HG03135 (cell line): ENCODE measurements at regions not wholly inside any gene's neighbourhood (a gene's known extent, or its start where the extent isn't known, plus 50 kb on each side); places are given as distances from the start of the nearest gene placed in this dataset.
"Not testable (repeated sequence)": the region's sequence is repeated elsewhere in the genome, so short reads cannot be mapped to it uniquely, and the experiment has no call there.

Experiments
- ATAC-seq: cut with Tn5 transposase; IDR thresholded peaks from one replicate; pipeline ENCODE4 v1.9.1; 2021; ENCODE audit warnings: mild to moderate bottlenecking, moderate library complexity; ENCODE audit not compliant: unreplicated experiment

GRCh38 chr6:75031102-75031501 lies 174.8 kb downstream of the COL12A1 start:
- not testable (repeated sequence) for ATAC-seq

- ATAC-seq = no peak
These were observed 176.5 kb downstream of the COL12A1 start for GRCh38 chr6:75029333-75029732.

GRCh38 chr6:75025371-75025770 lies 180.5 kb downstream of the COL12A1 start:
- ATAC-seq = no peak

GRCh38 chr6:75024828-75025227 lies 181.0 kb downstream of the COL12A1 start:
- no peak for ATAC-seq

- no peak for ATAC-seq
These were observed 182.2 kb downstream of the COL12A1 start for GRCh38 chr6:75023634-75024033.

GRCh38 chr6:75020971-75021370 lies 184.9 kb downstream of the COL12A1 start:
- ATAC-seq = no peak

- no peak for ATAC-seq
These were observed 185.5 kb downstream of the COL12A1 start for GRCh38 chr6:75020376-75020775.

GRCh38 chr6:75012018-75012417 lies 193.8 kb downstream of the COL12A1 start:
- no peak for ATAC-seq

GRCh38 chr6:75003984-75004383 lies 201.9 kb downstream of the COL12A1 start:
- not testable (repeated sequence) for ATAC-seq

- no peak for ATAC-seq
These were observed 208.2 kb downstream of the COL12A1 start for GRCh38 chr6:74997646-74998045.

GRCh38 chr6:74993136-74993535 lies 212.7 kb downstream of the COL12A1 start:
- ATAC-seq = no peak

GRCh38 chr6:74991573-74992332 lies 214.1 kb downstream of the COL12A1 start:
- no peak for ATAC-seq

- no peak for ATAC-seq
These were observed 226.6 kb downstream of the COL12A1 start for GRCh38 chr6:74979065-74979766.

- ATAC-seq = no peak
These were observed 229.2 kb downstream of the COL12A1 start for GRCh38 chr6:74976701-74977100.

GRCh38 chr6:74976026-74976425 lies 229.8 kb downstream of the COL12A1 start:
- no peak for ATAC-seq

- ATAC-seq = no peak
These were observed 232.3 kb downstream of the COL12A1 start for GRCh38 chr6:74973591-74973990.

GRCh38 chr6:74971633-74972032 lies 234.2 kb downstream of the COL12A1 start:
- ATAC-seq = no peak

- no peak for ATAC-seq
These were observed 236.1 kb downstream of the COL12A1 start for GRCh38 chr6:74969591-74970267.

- ATAC-seq = no peak
These were observed 238.0 kb downstream of the COL12A1 start for GRCh38 chr6:74967821-74968220.

- no peak for ATAC-seq
These were observed 239.1 kb downstream of the COL12A1 start for GRCh38 chr6:74966712-74967111.

GRCh38 chr6:74964871-74965441 lies 240.9 kb downstream of the COL12A1 start:
- ATAC-seq = no peak
